CD14-positive monocyte (primary cell): ENCODE measurements at regions not wholly inside any gene's neighbourhood (a gene's known extent, or its start where the extent isn't known, plus 50 kb on each side); places are given as distances from the start of the nearest gene placed in this dataset.

Source experiments
- DNase-seq, 3 donors: peaks; one replicate each; pipeline ENCODE4 v3.0.0-alpha.2; 2011 to 2022
- H2AFZ ChIP-seq: 2 replicates; pipeline ENCODE4 v1.6.0; 2012; ENCODE audit warnings: mild to moderate bottlenecking, low read depth, low read length, inconsistent platforms; ENCODE audit not compliant: insufficient read depth, poor library complexity, severe bottlenecking
- H3K27ac ChIP-seq, 2 donors: 1 replicate in 1 of 2; 2 replicates in 1 of 2; pipeline ENCODE4 v1.5.1; 2012 to 2013; ENCODE audit warnings: low read length in 2 of 2, control low read depth in 1 of 2, inconsistent platforms in 1 of 2, low read depth in 1 of 2, mild to moderate bottlenecking in 1 of 2
- H3K27me3 ChIP-seq, 2 donors: one replicate each; pipeline versions ENCODE4 v1.6.0 to v1.6.1; 2011 to 2013; ENCODE audit warnings: low read length in 2 of 2; ENCODE audit not compliant: control insufficient read depth in 2 of 2, insufficient read depth in 2 of 2
- H3K36me3 ChIP-seq, 2 donors: replicated peaks in 1 of 2; 1 replicate in 1 of 2; 2 replicates in 1 of 2; pipeline versions ENCODE4 v1.5.1 to v1.6.1; 2012 to 2013; ENCODE audit warnings: low read length in 2 of 2, control low read depth in 1 of 2, inconsistent platforms in 1 of 2, mild to moderate bottlenecking in 1 of 2; ENCODE audit not compliant: insufficient read depth in 2 of 2, control insufficient read depth in 1 of 2
- H3K4me1 ChIP-seq, 2 donors: 1 replicate in 1 of 2; 2 replicates in 1 of 2; pipeline versions ENCODE4 v1.5.1 to v1.6.1; 2012 to 2013; ENCODE audit warnings: low read length in 2 of 2, control low read depth in 1 of 2, inconsistent platforms in 1 of 2, mild to moderate bottlenecking in 1 of 2, moderate library complexity in 1 of 2; ENCODE audit not compliant: insufficient read depth in 2 of 2, control insufficient read depth in 1 of 2
- H3K4me2 ChIP-seq: replicated peaks from 2 replicates; pipeline ENCODE3; 2012; ENCODE audit warnings: low read length, moderate library complexity, mild to moderate bottlenecking; ENCODE audit not compliant: poor library complexity, severe bottlenecking; ENCODE audit errors: extremely low read depth
- H3K4me3 ChIP-seq, 3 experiments: fragments of 200-600 bp in 1 of 3; sonication (generic) in 1 of 3; replicated peaks in 1 of 3; 1 replicate in 2 of 3; 2 replicates in 1 of 3; pipeline ENCODE4 v1.5.1; 2011 to 2013; ENCODE audit warnings: low read length in 3 of 3, mild to moderate bottlenecking in 3 of 3, control low read depth in 2 of 3, low read depth in 2 of 3, inconsistent platforms in 1 of 3, moderate library complexity in 1 of 3
- H3K79me2 ChIP-seq: 2 replicates; pipeline ENCODE4 v1.6.0; 2012; ENCODE audit warnings: mild to moderate bottlenecking, control low read depth, inconsistent platforms, low read length, moderate library complexity; ENCODE audit not compliant: insufficient read depth
- H3K9ac ChIP-seq: 2 replicates; pipeline ENCODE4 v1.6.0; 2017; ENCODE audit warnings: low read length, mild to moderate bottlenecking; ENCODE audit not compliant: insufficient read depth, poor library complexity, severe bottlenecking
- H3K9me3 ChIP-seq, 2 donors: replicated peaks in 1 of 2; 1 replicate in 1 of 2; 2 replicates in 1 of 2; pipeline versions ENCODE4 v1.5.1 to v1.6.1; 2012 to 2013; ENCODE audit warnings: low read length in 2 of 2, control low read depth in 1 of 2; ENCODE audit not compliant: control insufficient read depth in 1 of 2, insufficient read depth in 1 of 2
- H4K20me1 ChIP-seq: 2 replicates; pipeline ENCODE4 v1.6.0; 2012; ENCODE audit warnings: mild to moderate bottlenecking, low read length, control low read depth, moderate library complexity; ENCODE audit not compliant: insufficient read depth
- H3K27ac Mint-ChIP-seq, 7 donors: one replicate each; pipeline ENCODE4 v1.8.0; 2020; ENCODE audit warnings: mild to moderate bottlenecking in 7 of 7, mixed read lengths in 7 of 7, moderate library complexity in 6 of 7, inconsistent platforms in 2 of 7
- H3K27me3 Mint-ChIP-seq, 3 donors: one replicate each; pipeline ENCODE4 v1.8.0; 2021 to 2022; ENCODE audit warnings: low read depth in 3 of 3, mild to moderate bottlenecking in 3 of 3, mixed read lengths in 3 of 3, moderate library complexity in 3 of 3, inconsistent platforms in 1 of 3
- H3K36me3 Mint-ChIP-seq, 2 donors: one replicate each; pipeline ENCODE4 v1.8.0; 2020; ENCODE audit warnings: mixed read lengths in 2 of 2, inconsistent platforms in 1 of 2, mild to moderate bottlenecking in 1 of 2
- H3K4me1 Mint-ChIP-seq: one replicate; pipeline ENCODE4 v1.8.0; 2020; ENCODE audit warnings: mild to moderate bottlenecking, mixed read lengths
- H3K4me3 Mint-ChIP-seq, 2 donors: one replicate each; pipeline ENCODE4 v1.8.0; 2020; ENCODE audit warnings: mild to moderate bottlenecking in 2 of 2, mixed read lengths in 2 of 2, moderate library complexity in 1 of 2
- H3K9me3 Mint-ChIP-seq, 7 donors: one replicate each; pipeline ENCODE4 v1.8.0; 2020 to 2022; ENCODE audit warnings: mixed read lengths in 7 of 7, mild to moderate bottlenecking in 6 of 7, moderate library complexity in 6 of 7, inconsistent platforms in 2 of 7
- WGBS: methylation state at CpG from one replicate; pipeline ENCODE4 v1.1.5; 2013; ENCODE audit warnings: missing lambda C conversion rate; ENCODE audit not compliant: insufficient coverage; 5-methylcytosine and 5-hydroxymethylcytosine counted together
- intact Hi-C, 2 donors: fragments of 100-400 bp; cut with micrococcal nuclease; formaldehyde crosslinking; loops; one replicate each; pipeline versions ENCODE4 v1.15.0 to v1.15.1; 2023
- TF ChIP-seq, protein P1 (sequence below): fragments of 200-600 bp; IDR thresholded peaks from one replicate; pipeline ENCODE4 v1.8.0; 2022; ENCODE audit warnings: antibody characterized with exemption, mild to moderate bottlenecking

DNA sequence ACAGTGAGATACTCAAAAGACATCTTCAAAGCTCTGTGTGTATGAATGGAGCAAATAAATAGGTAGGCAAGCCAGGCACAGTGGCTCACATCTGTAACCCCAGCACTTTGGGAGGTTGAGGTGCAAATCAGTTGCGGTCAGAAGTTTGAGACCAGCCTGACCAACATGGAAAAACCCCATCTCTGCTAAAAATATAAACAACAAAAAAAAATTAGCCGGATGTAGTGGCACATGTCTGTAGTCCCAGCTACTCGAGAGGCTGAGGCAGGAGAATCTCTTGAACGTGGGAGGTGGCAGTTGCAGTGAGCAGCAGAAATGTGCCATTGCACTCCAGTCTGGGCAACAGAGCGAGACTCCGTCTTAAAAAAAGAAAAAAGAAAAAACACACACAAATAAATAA, 945.1 kb upstream of the PIK3C3 start:
- Histone ChIP-seq H3K27ac (no peak overlapping the region), H3K9ac (no peak overlapping the region), H3K4me3 (no peak overlapping the region), H3K4me2 (no peak overlapping the region), H3K27me3 (no peaks in the 10 kb centered on the region), H3K9me3 (no peaks in the 10 kb centered on the region), H3K36me3 (no peaks in the 10 kb centered on the region), H3K79me2 (no peaks in the 10 kb centered on the region), H2AFZ (no peak overlapping the region), H4K20me1 (no peaks in the 10 kb centered on the region), H3K4me1 (no peaks in the 10 kb centered on the region)
- intact Hi-C loops, result no loop called here
- TF ChIP-seq, protein P1, sequence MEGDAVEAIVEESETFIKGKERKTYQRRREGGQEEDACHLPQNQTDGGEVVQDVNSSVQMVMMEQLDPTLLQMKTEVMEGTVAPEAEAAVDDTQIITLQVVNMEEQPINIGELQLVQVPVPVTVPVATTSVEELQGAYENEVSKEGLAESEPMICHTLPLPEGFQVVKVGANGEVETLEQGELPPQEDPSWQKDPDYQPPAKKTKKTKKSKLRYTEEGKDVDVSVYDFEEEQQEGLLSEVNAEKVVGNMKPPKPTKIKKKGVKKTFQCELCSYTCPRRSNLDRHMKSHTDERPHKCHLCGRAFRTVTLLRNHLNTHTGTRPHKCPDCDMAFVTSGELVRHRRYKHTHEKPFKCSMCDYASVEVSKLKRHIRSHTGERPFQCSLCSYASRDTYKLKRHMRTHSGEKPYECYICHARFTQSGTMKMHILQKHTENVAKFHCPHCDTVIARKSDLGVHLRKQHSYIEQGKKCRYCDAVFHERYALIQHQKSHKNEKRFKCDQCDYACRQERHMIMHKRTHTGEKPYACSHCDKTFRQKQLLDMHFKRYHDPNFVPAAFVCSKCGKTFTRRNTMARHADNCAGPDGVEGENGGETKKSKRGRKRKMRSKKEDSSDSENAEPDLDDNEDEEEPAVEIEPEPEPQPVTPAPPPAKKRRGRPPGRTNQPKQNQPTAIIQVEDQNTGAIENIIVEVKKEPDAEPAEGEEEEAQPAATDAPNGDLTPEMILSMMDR, result no peak
- no peaks in the 10 kb centered on the region for H3K36me3 Mint-ChIP-seq
- peaks cover 0 to 2% (median 0%) of the 10 kb centered on the region in 3 donors for H3K27me3 Mint-ChIP-seq
- no peak overlapping the region for H3K27ac Mint-ChIP-seq
- no peaks in the 10 kb centered on the region for H3K4me1 Mint-ChIP-seq
- no peak for DNase-seq
- WGBS, result 83% methylated on average over 2 of the region's 6 CpGs
- H3K9me3 Mint-ChIP-seq, result peaks cover 0 to 2% (median 0%) of the 10 kb centered on the region in 7 donors
- H3K4me3 Mint-ChIP-seq, result no peak overlapping the region

GRCh38 chr18:41004324-41004723, 950.7 kb upstream of the PIK3C3 start:
- Mint-ChIP-seq H3K27me3 (no peaks in the 10 kb centered on the region), H3K9me3 (peaks cover 0 to 3% (median 0%) of the 10 kb centered on the region in 7 donors), H3K4me3 (no peak overlapping the region), H3K4me1 (no peaks in the 10 kb centered on the region), H3K27ac (no peak overlapping the region), H3K36me3 (no peaks in the 10 kb centered on the region)
- Histone ChIP-seq H3K9me3 (no peaks in the 10 kb centered on the region), H3K9ac (no peak overlapping the region), H3K27ac (no peak overlapping the region), H3K4me1 (no peaks in the 10 kb centered on the region), H3K27me3 (no peaks in the 10 kb centered on the region), H2AFZ (no peak overlapping the region), H3K79me2 (no peaks in the 10 kb centered on the region), H3K4me3 (no peak overlapping the region), H3K4me2 (no peak overlapping the region), H4K20me1 (no peaks in the 10 kb centered on the region), H3K36me3 (no peaks in the 10 kb centered on the region)
- WGBS, result 60% methylated on average over 1 of the region's 3 CpGs
- DNase-seq, result no peak
- TF ChIP-seq, protein P1, result no peak
- intact Hi-C loops, result no loop called here
